HTR-8/SVneo (cell line): ENCODE measurements at regions not wholly inside any gene's neighbourhood (a gene's known extent, or its start where the extent isn't known, plus 50 kb on each side); places are given as distances from the start of the nearest gene placed in this dataset.
"Not testable (repeated sequence)": the region's sequence is repeated elsewhere in the genome, so short reads cannot be mapped to it uniquely, and the experiment has no call there.

Experiments
- DNase-seq: peaks from one replicate; pipeline ENCODE4 v3.0.0; 2011; ENCODE audit warnings: low spot score, mixed read lengths; ENCODE audit not compliant: insufficient read length
- FAIRE-seq: peaks from 2 replicates; lab custom pipeline; 2011; peaks lifted over from hg19 to GRCh38; lab: Jason Lieb, UNC

DNA sequence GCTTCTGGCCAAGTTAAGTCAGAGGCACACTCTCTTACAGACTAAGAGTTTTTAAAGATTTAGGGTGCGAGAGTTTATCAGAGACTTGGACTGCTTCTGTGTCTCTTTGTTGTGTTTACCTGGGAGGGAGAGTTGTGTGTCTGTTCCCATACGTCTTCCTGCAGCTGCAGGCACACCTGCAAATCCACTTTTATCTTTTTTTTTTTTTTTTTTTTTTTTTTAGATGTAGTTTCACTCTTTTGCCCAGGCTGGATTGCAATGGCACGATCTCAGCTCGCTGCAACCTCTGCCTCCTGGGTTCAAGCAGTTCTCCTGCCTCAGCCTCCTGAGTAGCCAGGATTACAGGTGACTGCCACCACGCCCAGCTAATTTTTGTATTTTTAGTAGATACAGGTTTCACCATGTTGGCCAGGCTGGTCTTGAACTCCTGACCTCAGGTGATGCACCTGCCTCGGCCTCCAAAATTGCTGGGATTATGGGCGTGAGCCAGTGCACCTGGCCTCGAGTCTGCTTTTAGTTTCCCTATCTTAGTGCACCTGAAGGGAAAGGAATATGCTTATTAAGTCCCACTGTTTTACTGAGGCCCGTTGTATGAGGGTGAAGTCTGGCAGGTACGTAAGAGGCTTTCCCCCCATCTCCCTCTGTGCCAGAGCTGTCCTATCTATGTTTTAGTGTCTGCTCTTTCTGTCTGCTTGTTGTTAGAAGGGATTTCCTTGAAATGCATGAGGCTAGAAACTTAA, 1488.0 kb downstream of the CDH11 start:
- not testable (repeated sequence) for FAIRE-seq, DNase-seq

DNA sequence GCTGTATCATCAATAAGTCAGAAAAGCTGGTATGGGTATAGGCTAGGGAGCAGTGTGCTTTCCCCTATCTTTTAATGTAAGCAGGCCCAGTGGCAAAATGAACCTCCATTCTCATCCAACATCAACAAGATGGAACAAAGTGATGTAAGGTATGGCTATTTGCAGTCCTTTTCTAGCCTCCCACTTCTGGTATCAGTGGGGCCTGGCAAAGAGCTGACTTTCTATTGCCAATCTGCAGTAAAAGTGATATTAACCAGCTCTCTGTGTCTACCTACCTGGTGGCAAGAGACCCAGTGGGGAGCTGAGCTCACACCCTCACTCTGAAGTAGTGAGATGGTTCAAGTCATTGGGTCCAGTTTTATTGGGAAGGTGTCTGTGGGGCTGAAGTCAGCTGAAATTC, 1492.6 kb downstream of the CDH11 start:
- FAIRE-seq (no peak), DNase-seq (no peak)

DNA sequence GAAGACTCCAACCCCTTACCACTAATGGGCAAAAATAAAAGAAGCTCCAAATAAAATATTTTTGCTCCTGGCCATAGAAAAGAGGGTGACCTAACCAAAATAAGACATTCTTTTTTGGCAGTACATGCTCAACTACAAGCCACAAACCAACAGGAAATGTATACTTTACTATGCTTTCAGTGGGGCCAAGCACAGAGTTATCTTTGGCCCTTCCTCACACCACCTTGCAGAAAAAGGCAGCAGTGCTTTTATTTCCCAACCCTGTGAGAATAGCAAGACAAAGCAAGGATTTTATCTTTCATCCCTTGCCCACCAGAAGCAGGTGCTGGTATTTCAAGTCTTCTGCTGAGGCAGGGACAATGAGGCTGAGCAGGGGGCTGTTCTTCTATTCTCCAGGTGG, 1493.1 kb downstream of the CDH11 start:
- no peak for DNase-seq
- FAIRE-seq = no peak

GRCh38 chr16:63625126-63625525, 1496.7 kb downstream of the CDH11 start:
- no peak for FAIRE-seq
- DNase-seq = no peak

DNA sequence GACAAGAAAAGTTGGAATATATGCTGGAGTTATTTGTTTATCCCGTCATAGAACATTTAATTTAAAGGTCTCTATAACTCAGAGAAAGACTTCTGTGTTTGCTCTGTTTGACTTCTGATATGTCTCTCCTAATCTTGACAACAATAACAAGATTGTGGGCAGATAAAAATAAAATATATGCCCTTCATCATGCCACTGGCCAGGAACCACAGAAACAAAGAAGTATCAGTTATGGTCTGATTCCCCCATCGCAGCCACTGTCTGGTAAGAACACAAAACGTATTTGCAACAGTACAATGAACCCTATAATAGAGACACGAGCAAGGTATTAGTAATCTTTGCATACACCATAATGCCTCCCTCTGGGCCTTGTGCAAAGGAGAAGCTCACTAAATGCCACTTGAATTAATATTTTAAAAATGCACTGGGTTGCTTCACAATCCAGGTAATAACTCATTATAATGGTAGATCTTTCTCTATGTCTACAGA, 1498.3 kb downstream of the CDH11 start:
- FAIRE-seq = no peak

DNA sequence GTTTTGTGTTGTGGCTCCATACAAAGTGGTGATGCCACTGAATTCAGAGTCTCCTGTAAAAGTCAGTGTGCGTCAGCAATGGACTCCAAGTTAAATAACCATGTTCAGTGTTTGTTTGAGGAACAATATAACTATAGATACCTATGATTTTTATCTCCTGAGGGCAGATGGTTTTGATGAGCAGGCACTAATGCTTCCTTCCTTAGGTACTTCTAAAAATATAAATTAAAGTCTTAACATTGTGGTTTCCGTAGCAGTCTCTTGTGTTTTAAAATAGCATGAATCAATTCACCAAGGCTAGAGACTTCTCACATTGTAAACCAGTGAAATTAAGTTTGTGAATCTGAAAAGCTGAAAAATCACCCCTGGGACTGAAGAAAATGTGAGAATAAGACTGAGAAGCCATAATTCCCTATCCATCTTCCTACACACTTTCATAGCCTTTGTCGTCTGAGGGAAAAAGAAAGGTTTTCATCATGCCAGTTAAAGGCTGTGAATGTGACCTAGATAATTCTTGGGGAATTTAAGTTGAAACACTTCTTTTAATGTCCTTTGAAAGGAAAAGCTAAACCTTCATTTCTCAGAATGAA, 1502.9 kb downstream of the CDH11 start:
- FAIRE-seq = no peak
- no peak for DNase-seq

More for the DNA sequence above, 1498.3 kb downstream of the CDH11 start:
- no peak for DNase-seq

DNA sequence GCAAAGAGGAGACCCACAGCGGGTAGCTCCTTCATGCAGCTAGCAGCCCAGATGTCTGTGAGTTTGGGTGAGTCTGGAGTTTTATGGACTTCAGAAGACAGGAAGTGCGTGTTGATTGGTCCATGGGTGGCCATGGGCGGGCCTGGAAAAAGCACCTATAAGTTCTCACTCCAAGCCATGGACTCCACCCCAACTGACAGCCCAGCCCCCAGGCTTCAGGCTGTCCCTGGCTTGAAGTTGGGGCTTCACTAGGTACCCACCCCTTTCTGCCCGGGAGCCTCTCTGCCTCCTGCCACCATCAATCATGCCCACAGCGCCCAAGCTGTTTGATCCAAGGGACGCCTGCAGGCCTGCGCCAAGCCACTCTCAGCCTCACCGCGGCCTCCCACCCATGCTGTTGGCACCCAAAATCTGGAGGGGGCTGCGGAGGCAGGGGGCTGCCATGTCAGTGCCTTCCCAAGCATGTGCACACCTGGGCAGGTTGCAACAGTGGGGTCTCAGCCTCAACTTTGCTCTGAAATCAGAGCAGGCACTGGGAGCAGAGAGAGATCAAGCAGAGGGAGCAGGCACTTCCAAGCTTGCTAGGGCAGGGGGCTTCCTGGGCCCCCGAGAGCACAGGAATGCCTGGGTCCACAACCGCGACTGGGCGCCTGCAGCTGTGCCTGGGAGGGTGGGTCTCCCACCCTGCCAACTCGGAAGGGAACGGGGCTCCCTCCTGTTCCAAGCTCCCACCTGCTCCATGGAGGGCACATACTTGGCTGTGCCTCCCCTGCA, 1503.7 kb downstream of the CDH11 start:
- no peak for DNase-seq
- FAIRE-seq = no peak

GRCh38 chr16:63617047-63617989, 1504.5 kb downstream of the CDH11 start:
- no peak for DNase-seq

DNA sequence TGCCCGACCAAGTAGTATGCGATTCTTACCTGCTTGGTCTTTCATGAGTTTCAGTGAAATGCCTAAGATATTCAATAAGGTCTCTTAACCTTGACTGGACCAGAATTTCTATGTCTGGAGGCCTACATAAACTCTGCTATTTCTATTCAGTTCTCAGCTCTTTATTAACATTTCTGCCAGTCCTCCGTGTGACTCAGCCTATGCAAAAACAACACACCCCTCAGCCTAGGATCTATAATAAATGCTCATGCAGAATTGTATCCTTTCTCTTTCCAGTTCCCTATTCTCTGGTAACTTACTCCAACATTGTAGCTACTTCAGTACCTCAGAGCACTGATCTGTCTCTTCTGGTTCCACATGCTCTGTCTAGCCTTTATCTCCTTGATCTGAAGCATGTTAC, 1507.4 kb downstream of the CDH11 start:
- DNase-seq = no peak
- FAIRE-seq = no peak

More at GRCh38 chr16:63617047-63617989, 1504.5 kb downstream of the CDH11 start:
- no peak for FAIRE-seq

DNA sequence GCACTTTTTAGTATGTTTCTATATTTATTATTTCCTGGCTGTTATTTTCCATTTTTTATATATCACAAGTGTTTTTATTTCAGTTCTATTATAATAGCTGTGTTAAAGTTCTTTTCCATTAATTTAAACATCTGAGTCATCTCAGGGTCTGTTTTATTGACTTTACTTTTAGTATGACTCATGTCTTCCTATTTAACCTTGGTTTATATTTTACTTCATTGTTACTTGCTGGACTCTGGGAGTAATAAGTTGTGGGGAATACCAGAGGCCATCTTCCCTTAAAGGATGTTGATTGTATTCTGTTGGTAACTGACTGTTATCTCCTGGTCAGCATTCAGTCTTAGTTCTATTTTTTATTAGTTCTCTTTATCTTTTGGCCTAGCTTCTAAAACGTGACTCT, 1508.2 kb downstream of the CDH11 start:
- FAIRE-seq (no peak), DNase-seq (no peak)

- DNase-seq = no peak
- no peak for FAIRE-seq
These were observed 1509.2 kb downstream of the CDH11 start for GRCh38 chr16:63612462-63613227.

DNA sequence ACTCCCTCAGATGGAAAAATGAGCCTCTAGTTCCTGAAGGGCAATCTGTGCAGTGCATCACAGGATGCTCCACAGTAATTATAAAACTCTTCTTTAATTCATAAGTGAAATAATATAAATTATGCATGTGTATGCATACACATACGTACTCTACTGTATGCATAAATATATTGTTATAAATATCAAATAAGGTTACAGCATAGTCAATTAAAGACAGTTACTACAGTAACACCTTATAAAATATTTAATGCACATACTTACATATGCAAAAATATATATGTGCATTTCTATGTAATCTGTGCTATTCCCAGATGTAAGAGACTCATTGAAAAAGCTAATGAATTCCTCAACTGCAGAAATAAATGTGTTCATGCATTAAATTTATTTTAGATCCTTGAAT, 1515.1 kb downstream of the CDH11 start:
- DNase-seq = no peak
- no peak for FAIRE-seq

DNA sequence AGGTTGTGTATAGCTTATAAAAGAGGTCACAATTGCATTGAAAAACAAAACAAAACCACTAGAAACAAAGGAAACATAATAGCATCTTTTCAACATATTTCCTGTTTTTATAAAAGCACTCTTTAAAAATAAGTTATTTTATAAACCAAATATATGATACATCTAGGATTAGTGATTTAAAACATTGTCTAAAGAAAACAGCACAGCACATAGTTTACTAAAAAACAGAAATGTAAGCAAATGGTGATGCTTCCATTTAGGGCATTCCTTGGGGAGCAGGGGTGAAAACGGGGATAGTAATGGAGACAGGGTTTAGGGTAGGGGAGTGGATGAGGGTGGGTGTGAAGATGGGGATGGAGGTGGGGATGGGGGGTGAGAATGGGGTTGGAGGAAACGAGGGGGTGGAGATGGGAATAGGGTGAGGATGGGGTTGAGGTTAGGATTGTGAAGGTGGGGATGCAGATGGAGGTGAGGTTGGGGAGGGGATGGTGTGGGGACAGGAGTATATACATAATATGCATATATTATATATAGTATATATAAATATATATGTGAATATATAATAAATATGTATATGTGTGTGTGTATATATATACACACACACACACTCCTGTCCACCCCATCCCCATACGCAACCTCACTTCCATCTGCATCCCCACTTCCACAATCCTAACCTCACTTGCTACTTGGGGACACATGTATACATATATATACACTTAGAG, 1519.5 kb downstream of the CDH11 start:
- FAIRE-seq (no peak), DNase-seq (no peak)

GRCh38 chr16:63596716-63597115, 1525.1 kb downstream of the CDH11 start:
- DNase-seq (no peak), FAIRE-seq (no peak)

GRCh38 chr16:63592852-63593251, 1529.0 kb downstream of the CDH11 start:
- FAIRE-seq (no peak), DNase-seq (no peak)

DNA sequence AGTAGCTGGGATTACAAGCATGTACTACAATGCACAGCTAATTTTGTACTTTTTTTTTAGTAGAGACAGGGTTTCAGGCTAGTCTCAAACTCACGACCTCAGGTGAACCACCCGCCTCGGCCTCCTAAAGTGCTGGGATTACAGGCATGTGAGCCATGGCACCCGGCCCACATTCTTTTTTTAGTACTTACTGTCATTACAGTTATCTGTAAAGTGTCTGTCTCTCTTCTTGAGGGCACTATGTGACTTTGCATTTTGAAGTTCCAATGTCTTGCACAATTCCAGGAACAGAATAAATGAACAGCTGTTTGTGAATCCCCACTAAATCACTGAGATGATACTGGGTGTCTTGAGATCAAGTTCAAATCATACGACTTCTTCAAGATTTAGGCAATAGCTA, 1540.3 kb downstream of the CDH11 start:
- DNase-seq (no peak), FAIRE-seq (no peak)

DNA sequence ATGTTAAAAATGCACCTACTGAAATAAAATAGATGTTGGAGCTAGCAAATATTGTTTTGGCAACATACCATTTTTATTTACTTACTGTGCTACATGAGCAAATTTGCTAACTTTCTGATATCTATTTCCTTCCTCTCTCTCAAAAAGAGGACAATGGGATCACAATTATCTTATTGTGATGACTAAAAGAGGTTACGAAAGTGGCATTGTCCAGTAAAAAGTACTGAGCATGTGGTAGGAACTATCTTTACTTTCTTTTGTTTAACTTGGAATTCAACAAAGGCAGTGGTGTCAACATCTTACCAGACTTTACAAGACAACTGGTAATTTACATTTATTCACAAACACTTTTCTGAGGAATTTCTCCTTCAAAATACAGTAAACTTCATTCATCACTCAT, 1542.6 kb upstream of the CDH8 start:
- DNase-seq = no peak
- FAIRE-seq = no peak

DNA sequence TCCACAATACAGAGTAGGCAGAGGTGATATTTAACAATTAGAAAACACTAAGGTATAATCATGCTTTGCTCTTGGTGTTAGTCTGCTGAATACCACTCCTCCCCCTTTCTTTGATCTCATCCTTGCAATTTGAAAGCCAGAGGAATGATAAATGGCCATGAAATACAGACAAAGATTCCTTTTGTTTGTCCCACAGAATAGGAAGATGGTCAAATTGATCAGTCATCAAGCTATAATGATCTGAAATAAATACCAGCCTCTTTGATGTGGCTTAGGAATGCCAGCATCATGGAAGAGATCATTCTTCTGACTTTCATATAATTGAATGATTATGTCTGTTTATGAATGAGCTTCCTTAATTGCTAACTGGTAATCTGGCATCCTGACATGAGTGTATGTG, 1541.7 kb upstream of the CDH8 start:
- FAIRE-seq = no peak

DNA sequence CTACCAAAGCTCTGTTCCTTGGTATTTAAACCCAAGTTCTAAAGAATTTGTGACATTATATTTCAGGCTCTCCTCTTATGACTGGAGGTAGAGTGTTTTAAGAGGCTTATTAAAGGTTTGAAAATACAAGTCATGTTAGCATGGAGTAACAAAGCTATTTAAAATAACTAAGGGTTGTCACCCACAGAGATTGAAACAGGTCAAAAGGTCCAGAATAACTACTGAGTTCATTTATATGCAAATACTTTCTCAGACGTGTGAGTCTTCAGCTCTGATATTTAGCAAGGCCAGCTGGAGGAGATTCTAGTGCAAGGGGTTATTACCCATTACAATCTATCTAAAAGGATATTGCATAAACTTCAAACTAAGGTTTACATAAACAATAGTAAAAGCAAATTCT, 1538.8 kb upstream of the CDH8 start:
- FAIRE-seq = no peak

More for the DNA sequence above, 1541.7 kb upstream of the CDH8 start:
- DNase-seq = no peak

More for the DNA sequence above, 1538.8 kb upstream of the CDH8 start:
- DNase-seq = no peak
